Body of pancreas (tissue), 4 donors: ENCODE measurements at regions not wholly inside any gene's neighbourhood (a gene's known extent, or its start where the extent isn't known, plus 50 kb on each side); places are given as distances from the start of the nearest gene placed in this dataset.

Experiments
- ATAC-seq: fragments of 150-250 bp; one replicate; pipeline ENCODE4 v1.9.1; 2016
- DNase-seq, 4 donors: peaks; one replicate each; pipeline ENCODE4 v3.0.0-alpha.2; 2019
- H3K27ac ChIP-seq, 4 donors: fragments of 200-600 bp; sonication (generic); 1 replicate in 3 of 4; 2 replicates in 1 of 4; pipeline versions ENCODE4 v1.5.1 to v1.6.1; 2016 to 2019; ENCODE audit warnings: mild to moderate bottlenecking in 1 of 4, mixed read lengths in 1 of 4, moderate library complexity in 1 of 4
- H3K27me3 ChIP-seq, 2 donors: fragments of 200-600 bp; sonication (generic); one replicate each; pipeline ENCODE4 v1.6.0; 2016; ENCODE audit warnings: mild to moderate bottlenecking in 1 of 2
- H3K36me3 ChIP-seq, 2 donors: fragments of 200-600 bp; sonication (generic); replicated peaks in 1 of 2; 2 replicates each; pipeline ENCODE4 v1.5.1; 2016; ENCODE audit warnings: low read depth in 2 of 2; ENCODE audit not compliant: insufficient read depth in 1 of 2
- H3K4me1 ChIP-seq: fragments of 200-600 bp; sonication (generic); one replicate; pipeline ENCODE4 v1.6.0; 2016
- H3K4me3 ChIP-seq, 2 donors: fragments of 200-600 bp; sonication (generic); 1 replicate in 1 of 2; 2 replicates in 1 of 2; pipeline ENCODE4 v1.5.1; 2016 to 2019
- H3K9me3 ChIP-seq, 3 donors: fragments of 200-600 bp; sonication (generic); 1 replicate in 2 of 3; 2 replicates in 1 of 3; pipeline ENCODE4 v1.5.1; 2016
- POLR2A ChIP-seq, 3 donors: fragments of 450-650 bp; IDR thresholded peaks; one replicate each; pipeline ENCODE4 v1.6.1; 2016; ENCODE audit warnings: antibody characterized with exemption in 3 of 3, mild to moderate bottlenecking in 2 of 3
- WGBS, 2 donors: methylation state at CpG; one replicate each; pipeline ENCODE4 v1.1.5; 2017; 5-methylcytosine and 5-hydroxymethylcytosine counted together
- intact Hi-C: fragments of 100-400 bp; cut with DNase I; formaldehyde crosslinking; loops from one replicate; pipeline ENCODE4 v1.15.1; 2023
- TF ChIP-seq, protein P1 (sequence below), 7 experiments: fragments of 450-650 bp in 4 of 7; fragments of 200-600 bp in 3 of 7; sonication (generic) in 3 of 7; IDR thresholded peaks; one replicate each; pipeline ENCODE4 v1.5.1; 2016 to 2019; ENCODE audit warnings: antibody characterized with exemption in 7 of 7

DNA sequence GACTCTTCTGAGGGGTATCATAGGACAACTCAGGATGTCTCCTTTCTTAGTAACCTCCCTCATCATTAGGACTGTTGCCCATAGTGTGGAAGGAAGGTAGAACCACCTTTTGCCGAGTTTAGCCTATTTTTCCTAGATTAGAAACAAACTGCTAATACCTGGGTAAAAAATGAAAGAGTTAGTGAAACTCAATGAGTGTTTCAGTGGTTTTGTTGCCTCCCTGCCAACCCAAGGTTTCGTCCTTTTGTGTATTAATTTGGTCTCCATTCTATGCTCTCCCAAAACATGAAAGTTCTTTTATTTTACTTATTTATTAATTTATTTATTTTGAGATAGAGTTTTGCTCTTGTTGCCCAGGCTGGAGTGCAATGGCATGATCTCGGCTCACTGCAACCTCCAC lies 174.9 kb upstream of the KCNJ16 start:
- H3K9me3 ChIP-seq: no peaks in the 10 kb centered on the region
- no peak overlapping the region for H3K27ac ChIP-seq
- WGBS, 2 donors: 83 to 85% methylated on average over 3 of the region's 3 CpGs
- H3K27me3 ChIP-seq: no peaks in the 10 kb centered on the region
- no peak overlapping the region for H3K4me3 ChIP-seq
- H3K4me1 ChIP-seq: no peaks in the 10 kb centered on the region
- ATAC-seq: no peak
- intact Hi-C loops: no loop called here
- TF ChIP-seq POLR2A (IDR thresholded peaks at IDR 0.05): no peak
- TF ChIP-seq, protein P1, sequence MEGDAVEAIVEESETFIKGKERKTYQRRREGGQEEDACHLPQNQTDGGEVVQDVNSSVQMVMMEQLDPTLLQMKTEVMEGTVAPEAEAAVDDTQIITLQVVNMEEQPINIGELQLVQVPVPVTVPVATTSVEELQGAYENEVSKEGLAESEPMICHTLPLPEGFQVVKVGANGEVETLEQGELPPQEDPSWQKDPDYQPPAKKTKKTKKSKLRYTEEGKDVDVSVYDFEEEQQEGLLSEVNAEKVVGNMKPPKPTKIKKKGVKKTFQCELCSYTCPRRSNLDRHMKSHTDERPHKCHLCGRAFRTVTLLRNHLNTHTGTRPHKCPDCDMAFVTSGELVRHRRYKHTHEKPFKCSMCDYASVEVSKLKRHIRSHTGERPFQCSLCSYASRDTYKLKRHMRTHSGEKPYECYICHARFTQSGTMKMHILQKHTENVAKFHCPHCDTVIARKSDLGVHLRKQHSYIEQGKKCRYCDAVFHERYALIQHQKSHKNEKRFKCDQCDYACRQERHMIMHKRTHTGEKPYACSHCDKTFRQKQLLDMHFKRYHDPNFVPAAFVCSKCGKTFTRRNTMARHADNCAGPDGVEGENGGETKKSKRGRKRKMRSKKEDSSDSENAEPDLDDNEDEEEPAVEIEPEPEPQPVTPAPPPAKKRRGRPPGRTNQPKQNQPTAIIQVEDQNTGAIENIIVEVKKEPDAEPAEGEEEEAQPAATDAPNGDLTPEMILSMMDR (IDR thresholded peaks at IDR 0.05): no peak
- H3K36me3 ChIP-seq: no peaks in the 10 kb centered on the region
- no peak for DNase-seq

- Histone ChIP-seq H3K4me3 (no peak overlapping the region), H3K27ac (no peak overlapping the region), H3K9me3 (no peaks in the 10 kb centered on the region), H3K27me3 (no peaks in the 10 kb centered on the region), H3K36me3 (no peaks in the 10 kb centered on the region), H3K4me1 (no peaks in the 10 kb centered on the region)
- WGBS, 2 donors: 63 to 68% methylated on average over 8 of the region's 8 CpGs
- intact Hi-C loops: no loop called here
- no peak for DNase-seq
- ATAC-seq: no peak
- TF ChIP-seq POLR2A (IDR thresholded peaks at IDR 0.05): no peak
- TF ChIP-seq, protein P1 (IDR thresholded peaks at IDR 0.05): no peak
These were observed 174.2 kb upstream of the KCNJ16 start for GRCh38 chr17:69900829-69901228.

DNA sequence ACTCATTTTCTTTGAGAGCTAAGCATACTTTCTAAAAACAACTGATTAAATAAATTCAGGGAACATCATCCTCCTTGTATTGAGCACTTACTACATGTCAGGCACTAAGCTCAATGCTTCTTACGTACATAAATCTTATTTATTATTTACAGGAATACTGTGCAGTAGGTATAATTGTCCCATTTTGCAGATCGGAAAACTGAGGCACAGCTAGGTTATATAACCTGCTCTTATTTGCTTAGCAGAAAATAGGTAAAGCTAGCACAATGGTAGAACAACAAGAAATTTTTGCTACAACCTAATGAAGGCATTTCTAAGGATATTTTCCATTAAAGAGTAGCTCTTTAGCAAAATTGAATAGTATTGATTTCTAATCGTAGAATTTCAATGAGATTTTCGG lies 168.7 kb upstream of the KCNJ16 start:
- ATAC-seq: no peak
- 88 to 92% methylated on average over 4 of the region's 4 CpGs for WGBS, 2 donors

GRCh38 chr17:69907132-69907847 lies 167.7 kb upstream of the KCNJ16 start:
- Histone ChIP-seq H3K36me3 (no peaks in the 10 kb centered on the region), H3K27me3 (no peaks in the 10 kb centered on the region), H3K4me1 (no peaks in the 10 kb centered on the region), H3K9me3 (no peaks in the 10 kb centered on the region), H3K4me3 (no peak overlapping the region), H3K27ac (no peak overlapping the region)
- 85 to 89% methylated on average over 11 of the region's 11 CpGs for WGBS, 2 donors
- DNase-seq (no peak), ATAC-seq (no peak)
- no peak for TF ChIP-seq POLR2A (IDR thresholded peaks at IDR 0.05)
- TF ChIP-seq, protein P1 (IDR thresholded peaks at IDR 0.05): no peak
- intact Hi-C loops: no loop called here

More for the DNA sequence above, 168.7 kb upstream of the KCNJ16 start:
- no peaks in the 10 kb centered on the region for H3K27me3 ChIP-seq
- no peaks in the 10 kb centered on the region for H3K9me3 ChIP-seq
- no peaks in the 10 kb centered on the region for H3K4me1 ChIP-seq
- no peak for TF ChIP-seq POLR2A (IDR thresholded peaks at IDR 0.05)
- TF ChIP-seq, protein P1 (IDR thresholded peaks at IDR 0.05): no peak
- intact Hi-C loops: no loop called here
- no peaks in the 10 kb centered on the region for H3K36me3 ChIP-seq
- no peak overlapping the region for H3K27ac ChIP-seq
- H3K4me3 ChIP-seq: no peak overlapping the region
- DNase-seq: no peak
